ENCODE measurements at regions not wholly inside any gene's neighbourhood (a gene's known extent, or its start where the extent isn't known, plus 50 kb on each side); places are given as distances from the start of the nearest gene placed in this dataset.

GRCh38 chr5:101785090-101785489 lies 511.0 kb downstream of the SLCO4C1 start:
- POLR2A ChIA-PET: no interaction called here
- CTCF ChIA-PET (ENCODE audit: low intra/inter-chr PET ratio): no interaction called here
- FAIRE-seq: no peak
- DNase-seq (ENCODE audit: extremely low read depth in 1 of 4, low spot score in 3 of 4): no peak
- H3K4me2 ChIP-seq (ENCODE audit: insufficient read depth, low read length): no peak overlapping the region
- H3K9me1 ChIP-seq (ENCODE audit: control insufficient read depth, insufficient read depth, low read length): no peaks in the 10 kb centered on the region
- ATAC-seq: no peak
- 3% methylated on average over 2 of the region's 2 CpGs for WGBS (ENCODE audit: insufficient coverage, low coverage, missing lambda C conversion rate)
- intact Hi-C loops (cut with micrococcal nuclease) (no loop called here), in situ Hi-C loops (cut with MboI) (no loop called here)
- H3K9ac ChIP-seq (ENCODE audit: insufficient read depth in 1 of 2, low read depth in 2 of 2, low read length in 2 of 2): no peak overlapping the region
- no TSS peak for BruUV-seq (replicated peaks)
- no peak overlapping the region for H3K27ac ChIP-seq (ENCODE audit: extremely low read depth, low read depth, low read length)
- H3K9me3 ChIP-seq (replicated peaks; ENCODE audit: control insufficient read depth, insufficient read depth, low read depth, low read length): no peaks in the 10 kb centered on the region
- H3K27me3 ChIP-seq (ENCODE audit: control insufficient read depth in 2 of 2, insufficient read depth in 2 of 2, low read length in 2 of 2): no peaks in the 10 kb centered on the region
- no peaks in the 10 kb centered on the region for H3K36me3 ChIP-seq (ENCODE audit: control insufficient read depth, insufficient read depth, low read length)
- no peak overlapping the region for H2AFZ ChIP-seq (ENCODE audit: low read depth, low read length)
- H4K20me1 ChIP-seq (replicated peaks; ENCODE audit: control insufficient read depth, insufficient read depth, low read length): no peaks in the 10 kb centered on the region
- H3K4me3 ChIP-seq: no peak overlapping the region
- H3K4me1 ChIP-seq (replicated peaks in 1 of 2; ENCODE audit: control insufficient read depth in 2 of 2, insufficient read depth in 2 of 2, low read length in 2 of 2): no peaks in the 10 kb centered on the region
- H3K79me2 ChIP-seq (ENCODE audit: control insufficient read depth, insufficient read depth, low read length): no peaks in the 10 kb centered on the region
- TF ChIP-seq RREB1 (CRISPR knock-in tag; IDR thresholded peaks at IDR 0.05) (no peak), MYBL2 (IDR thresholded peaks at IDR 0.05; ENCODE audit: low read depth) (no peak), MYBL2 (CRISPR knock-in tag; IDR thresholded peaks at IDR 0.05; ENCODE audit: borderline replicate concordance) (no peak), SNIP1 (IDR thresholded peaks at IDR 0.05; ENCODE audit: low read depth) (no peak), MEIS2 (IDR thresholded peaks at IDR 0.05; ENCODE audit: partially characterized antibody) (no peak), RERE (CRISPR knock-in tag; IDR thresholded peaks at IDR 0.05; ENCODE audit: borderline replicate concordance) (no peak), ZHX1 (conservative IDR thresholded peaks at IDR 0.05; ENCODE audit: low read length) (no peak)

All from K562 (cell line).